ENCODE measurements at regions not wholly inside any gene's neighbourhood (a gene's known extent, or its start where the extent isn't known, plus 50 kb on each side); places are given as distances from the start of the nearest gene placed in this dataset.
"Not testable (repeated sequence)": the region's sequence is repeated elsewhere in the genome, so short reads cannot be mapped to it uniquely, and the experiment has no call there.

DNA sequence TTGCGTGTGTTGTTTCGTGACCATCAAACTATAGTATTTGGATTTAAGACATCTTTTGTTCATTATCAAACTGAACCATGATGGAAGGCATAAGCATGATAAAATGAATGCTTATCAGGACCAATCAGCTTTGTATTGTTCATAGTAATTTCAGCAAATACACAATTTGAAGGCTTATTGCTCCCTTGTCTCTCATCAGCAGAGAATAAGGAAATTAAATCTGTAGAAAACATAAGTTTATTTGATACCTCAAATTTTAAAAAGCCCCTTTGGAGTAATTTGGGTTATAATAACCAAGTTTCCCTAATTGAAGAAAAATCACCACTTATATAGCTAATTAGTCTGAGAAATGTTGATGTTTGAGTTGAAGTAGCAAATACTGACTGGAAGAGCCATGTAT lies 705.7 kb downstream of the NUP35 start:
- DNase-seq: no peak
- Histone ChIP-seq H3K9ac (ENCODE audit: low read length in 3 of 3) (no peak overlapping the region), H3K4me1 (ENCODE audit: control insufficient read depth in 2 of 3, insufficient read depth in 2 of 3, low read depth in 1 of 3, low read length in 3 of 3) (no peaks in the 10 kb centered on the region), H3K36me3 (ENCODE audit: control insufficient read depth in 2 of 3, insufficient read depth in 3 of 3, low read length in 3 of 3) (no peaks in the 10 kb centered on the region), H3K9me3 (ENCODE audit: control insufficient read depth in 2 of 3, insufficient read depth in 1 of 3, low read length in 3 of 3) (peaks cover 0 to 6% (median 0%) of the 10 kb centered on the region in 3 donors), H3K27me3 (ENCODE audit: control insufficient read depth, insufficient read depth, low read length) (no peaks in the 10 kb centered on the region), H3K27ac (ENCODE audit: low read depth in 2 of 2, low read length in 2 of 2) (no peak overlapping the region), H3K4me3 (ENCODE audit: low read length in 3 of 3) (no peak overlapping the region)
- FAIRE-seq: no peak
- intact Hi-C loops (cut with DNase I): no loop called here
- TF ChIP-seq, protein P1, sequence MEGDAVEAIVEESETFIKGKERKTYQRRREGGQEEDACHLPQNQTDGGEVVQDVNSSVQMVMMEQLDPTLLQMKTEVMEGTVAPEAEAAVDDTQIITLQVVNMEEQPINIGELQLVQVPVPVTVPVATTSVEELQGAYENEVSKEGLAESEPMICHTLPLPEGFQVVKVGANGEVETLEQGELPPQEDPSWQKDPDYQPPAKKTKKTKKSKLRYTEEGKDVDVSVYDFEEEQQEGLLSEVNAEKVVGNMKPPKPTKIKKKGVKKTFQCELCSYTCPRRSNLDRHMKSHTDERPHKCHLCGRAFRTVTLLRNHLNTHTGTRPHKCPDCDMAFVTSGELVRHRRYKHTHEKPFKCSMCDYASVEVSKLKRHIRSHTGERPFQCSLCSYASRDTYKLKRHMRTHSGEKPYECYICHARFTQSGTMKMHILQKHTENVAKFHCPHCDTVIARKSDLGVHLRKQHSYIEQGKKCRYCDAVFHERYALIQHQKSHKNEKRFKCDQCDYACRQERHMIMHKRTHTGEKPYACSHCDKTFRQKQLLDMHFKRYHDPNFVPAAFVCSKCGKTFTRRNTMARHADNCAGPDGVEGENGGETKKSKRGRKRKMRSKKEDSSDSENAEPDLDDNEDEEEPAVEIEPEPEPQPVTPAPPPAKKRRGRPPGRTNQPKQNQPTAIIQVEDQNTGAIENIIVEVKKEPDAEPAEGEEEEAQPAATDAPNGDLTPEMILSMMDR (IDR thresholded peaks at IDR 0.05; ENCODE audit: borderline replicate concordance, extremely low read depth, insufficient read depth): no peak

DNA sequence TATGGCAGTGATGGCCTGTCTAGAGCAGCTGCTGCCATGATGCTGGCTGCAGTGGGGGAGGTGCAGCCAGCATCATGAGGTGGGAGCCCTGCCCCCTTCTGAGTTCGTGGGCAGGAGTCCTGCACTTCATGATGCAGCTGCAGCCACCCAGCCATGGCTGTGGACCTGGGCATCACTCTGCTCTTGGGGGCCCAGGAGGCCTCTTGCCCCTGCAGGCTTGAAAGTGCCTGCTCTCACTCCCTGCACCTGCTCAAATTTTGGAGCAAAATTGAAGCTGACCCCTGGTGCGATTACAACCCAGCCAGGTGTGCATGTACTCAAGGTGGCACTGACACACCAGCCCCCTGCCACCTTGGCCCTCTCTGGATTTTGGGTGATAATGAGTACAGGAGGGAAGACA lies 712.9 kb downstream of the NUP35 start:
- no peaks in the 10 kb centered on the region for H3K9me3 ChIP-seq (ENCODE audit: control insufficient read depth in 2 of 3, insufficient read depth in 1 of 3, low read length in 3 of 3)
- H3K4me1 ChIP-seq (ENCODE audit: control insufficient read depth in 2 of 3, insufficient read depth in 2 of 3, low read depth in 1 of 3, low read length in 3 of 3): no peaks in the 10 kb centered on the region
- no peaks in the 10 kb centered on the region for H3K27me3 ChIP-seq (ENCODE audit: control insufficient read depth, insufficient read depth, low read length)
- intact Hi-C loops (cut with DNase I): no loop called here
- TF ChIP-seq, protein P1 (IDR thresholded peaks at IDR 0.05; ENCODE audit: borderline replicate concordance, extremely low read depth, insufficient read depth): no peak
- FAIRE-seq: no peak
- H3K4me3 ChIP-seq (ENCODE audit: low read length in 3 of 3): no peak overlapping the region
- DNase-seq: peak in 1 of 5 donors; percentile 45
- no peak overlapping the region for H3K27ac ChIP-seq (ENCODE audit: low read depth in 2 of 2, low read length in 2 of 2)
- no peak overlapping the region for H3K9ac ChIP-seq (ENCODE audit: low read length in 3 of 3)
- no peaks in the 10 kb centered on the region for H3K36me3 ChIP-seq (ENCODE audit: control insufficient read depth in 2 of 3, insufficient read depth in 3 of 3, low read length in 3 of 3)

DNA sequence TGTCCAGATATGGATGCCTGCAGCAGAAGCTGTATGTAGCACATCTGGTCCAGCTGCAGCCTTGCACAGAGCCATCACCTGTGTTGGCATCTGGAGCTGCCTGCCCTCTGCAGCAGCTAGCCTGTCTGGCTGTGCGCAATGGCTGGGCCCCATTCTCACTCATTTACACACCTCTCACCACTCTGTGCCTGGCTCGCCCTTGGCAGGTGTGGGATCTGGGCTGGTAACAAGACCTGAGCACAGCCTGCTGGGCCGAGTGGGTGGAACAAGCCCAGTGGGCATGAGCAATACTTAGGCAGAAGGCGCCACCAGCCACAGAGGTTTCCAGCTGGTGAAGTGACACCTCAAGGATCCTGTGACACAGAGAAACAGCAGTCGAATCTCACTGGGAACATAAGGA lies 714.1 kb downstream of the NUP35 start:
- peak in 1 of 5 donors; percentile 61 for DNase-seq
- no peak overlapping the region for H3K9ac ChIP-seq (ENCODE audit: low read length in 3 of 3)
- no peaks in the 10 kb centered on the region for H3K4me1 ChIP-seq (ENCODE audit: control insufficient read depth in 2 of 3, insufficient read depth in 2 of 3, low read depth in 1 of 3, low read length in 3 of 3)
- TF ChIP-seq, protein P1 (IDR thresholded peaks at IDR 0.05; ENCODE audit: borderline replicate concordance, extremely low read depth, insufficient read depth): no peak
- H3K4me3 ChIP-seq (ENCODE audit: low read length in 3 of 3): no peak overlapping the region
- no peaks in the 10 kb centered on the region for H3K27me3 ChIP-seq (ENCODE audit: control insufficient read depth, insufficient read depth, low read length)
- FAIRE-seq: no peak
- H3K36me3 ChIP-seq (ENCODE audit: control insufficient read depth in 2 of 3, insufficient read depth in 3 of 3, low read length in 3 of 3): no peaks in the 10 kb centered on the region
- H3K9me3 ChIP-seq (ENCODE audit: control insufficient read depth in 2 of 3, insufficient read depth in 1 of 3, low read length in 3 of 3): no peaks in the 10 kb centered on the region
- intact Hi-C loops (cut with DNase I): no loop called here
- no peak overlapping the region for H3K27ac ChIP-seq (ENCODE audit: low read depth in 2 of 2, low read length in 2 of 2)

DNA sequence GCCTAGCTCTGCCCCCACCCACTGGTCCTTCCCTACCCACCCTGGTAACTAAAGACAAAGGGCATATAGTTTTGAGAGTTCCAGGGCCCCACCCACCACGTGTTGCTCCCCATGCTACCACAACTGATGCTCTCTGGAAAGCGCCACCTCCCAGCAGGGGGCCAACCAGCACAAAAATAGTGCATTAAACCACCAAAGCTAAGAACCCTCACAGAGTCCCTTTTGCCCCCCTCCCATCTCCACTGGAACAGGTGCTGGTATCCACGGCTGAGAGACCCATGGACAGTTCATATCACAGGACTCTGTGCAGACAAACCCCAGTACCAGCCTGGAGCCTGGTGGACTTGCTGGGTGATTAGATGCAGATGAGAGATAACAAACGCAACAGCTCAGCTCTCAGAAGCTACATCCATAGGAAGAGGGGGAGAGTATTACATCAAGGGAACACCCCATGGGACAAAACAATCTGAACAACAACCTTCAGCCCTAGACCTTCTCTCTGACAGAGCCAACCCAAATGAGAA lies 715.9 kb downstream of the NUP35 start:
- intact Hi-C loops (cut with DNase I): no loop called here
- no peak overlapping the region for H3K27ac ChIP-seq (ENCODE audit: low read depth in 2 of 2, low read length in 2 of 2)
- no peak overlapping the region for H3K9ac ChIP-seq (ENCODE audit: low read length in 3 of 3)
- H3K9me3 ChIP-seq (ENCODE audit: control insufficient read depth in 2 of 3, insufficient read depth in 1 of 3, low read length in 3 of 3): no peaks in the 10 kb centered on the region
- TF ChIP-seq, protein P1 (IDR thresholded peaks at IDR 0.05; ENCODE audit: borderline replicate concordance, extremely low read depth, insufficient read depth): no peak
- H3K4me3 ChIP-seq (ENCODE audit: low read length in 3 of 3): no peak overlapping the region
- no peaks in the 10 kb centered on the region for H3K4me1 ChIP-seq (ENCODE audit: control insufficient read depth in 2 of 3, insufficient read depth in 2 of 3, low read depth in 1 of 3, low read length in 3 of 3)
- FAIRE-seq: no peak
- peak in 1 of 5 donors; percentile 41 for DNase-seq
- no peaks in the 10 kb centered on the region for H3K36me3 ChIP-seq (ENCODE audit: control insufficient read depth in 2 of 3, insufficient read depth in 3 of 3, low read length in 3 of 3)
- H3K27me3 ChIP-seq (ENCODE audit: control insufficient read depth, insufficient read depth, low read length): no peaks in the 10 kb centered on the region

DNA sequence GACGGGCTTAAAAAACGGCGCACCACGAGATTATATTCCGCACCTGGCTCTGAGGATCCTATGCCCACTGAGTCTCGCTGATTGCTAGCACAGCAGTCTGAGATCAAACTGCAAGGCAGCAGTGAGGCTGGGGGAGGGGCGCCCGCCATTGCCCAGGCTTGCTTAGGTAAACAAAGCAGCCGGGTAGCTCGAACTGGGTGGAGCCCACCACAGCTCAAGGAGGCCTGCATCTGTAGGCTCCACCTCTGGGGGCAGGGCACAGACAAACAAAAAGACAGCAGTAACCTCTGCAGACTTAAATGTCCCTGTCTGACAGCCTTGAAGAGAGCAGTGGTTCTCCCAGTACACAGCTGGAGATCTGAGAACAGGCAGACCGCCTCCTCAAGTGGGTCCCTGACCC lies 725.6 kb downstream of the NUP35 start:
- H3K4me3 ChIP-seq (ENCODE audit: low read length in 3 of 3); H3K36me3 ChIP-seq (ENCODE audit: control insufficient read depth in 2 of 3, insufficient read depth in 3 of 3, low read length in 3 of 3); H3K9me3 ChIP-seq (ENCODE audit: control insufficient read depth in 2 of 3, insufficient read depth in 1 of 3, low read length in 3 of 3); DNase-seq; H3K4me1 ChIP-seq (ENCODE audit: control insufficient read depth in 2 of 3, insufficient read depth in 2 of 3, low read depth in 1 of 3, low read length in 3 of 3); H3K27me3 ChIP-seq (ENCODE audit: control insufficient read depth, insufficient read depth, low read length); intact Hi-C loops (cut with DNase I); H3K9ac ChIP-seq (ENCODE audit: low read length in 3 of 3); H3K27ac ChIP-seq (ENCODE audit: low read depth in 2 of 2, low read length in 2 of 2); FAIRE-seq: not testable (repeated sequence)
